Stimulated activated CD4-positive, alpha-beta T cell treated with anti-CD3 and anti-CD28 coated beads, TNF-alpha, amount 100 ng/mL, for 48 hours (primary cell): ENCODE measurements at regions not wholly inside any gene's neighbourhood (a gene's known extent, or its start where the extent isn't known, plus 50 kb on each side); places are given as distances from the start of the nearest gene placed in this dataset.

Experiments used
- DNase-seq, 3 donors: peaks; one replicate each; pipeline ENCODE4 v3.0.0-alpha.2; 2020; ENCODE audit warnings: low read depth in 3 of 3

GRCh38 chr9:116039312-116039711, 114.3 kb upstream of the PAPPA start:
- DNase-seq: no peak

- DNase-seq: no peak
Observed at GRCh38 chr9:116039893-116040292, 113.7 kb upstream of the PAPPA start.

- DNase-seq: no peak
Observed at GRCh38 chr9:116042321-116042720, 111.3 kb upstream of the PAPPA start.

DNA sequence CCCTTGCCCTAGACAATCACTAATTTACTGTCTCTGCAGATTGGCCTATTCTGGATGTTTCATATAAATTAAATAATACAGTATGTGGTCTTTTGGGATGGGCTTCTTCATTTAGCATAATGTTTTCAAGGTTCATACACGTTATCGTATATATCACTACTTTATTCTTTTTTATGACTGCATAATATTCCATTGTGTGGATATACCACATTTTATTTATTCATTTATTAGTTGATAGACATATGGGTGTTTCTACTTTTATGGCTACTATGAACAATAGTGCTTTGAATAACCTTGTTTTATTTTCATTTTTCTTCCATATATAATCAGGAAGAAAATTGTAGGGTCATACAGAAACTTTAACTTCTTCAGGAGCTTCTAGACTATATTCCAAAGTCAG, 108.5 kb upstream of the PAPPA start:
- no peak for DNase-seq

- no peak for DNase-seq
Observed at GRCh38 chr9:116048081-116048480, 105.5 kb upstream of the PAPPA start.

GRCh38 chr9:116049456-116049855, 104.1 kb upstream of the PAPPA start:
- DNase-seq: no peak

DNA sequence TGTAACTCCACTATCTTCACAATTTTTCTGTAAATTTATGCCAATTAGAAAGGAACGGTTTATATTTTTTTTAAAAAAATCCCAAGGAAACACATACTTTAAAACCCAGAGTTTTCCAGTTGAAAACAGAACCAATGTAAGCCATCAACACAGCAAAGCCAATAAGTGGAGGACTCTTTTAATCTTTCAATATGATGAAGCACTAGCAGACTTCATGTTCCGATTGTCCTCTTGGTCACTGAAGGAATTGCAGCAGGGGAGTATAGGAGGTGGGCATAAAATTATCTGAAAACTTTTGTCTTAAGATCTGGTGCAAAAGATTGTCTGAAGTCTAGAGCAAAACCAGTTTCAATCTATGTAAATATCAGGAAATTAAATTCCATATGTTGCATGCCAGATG, 102.1 kb upstream of the PAPPA start:
- DNase-seq: no peak

- no peak for DNase-seq
Observed at GRCh38 chr9:116055536-116055935, 98.1 kb upstream of the PAPPA start.

DNA sequence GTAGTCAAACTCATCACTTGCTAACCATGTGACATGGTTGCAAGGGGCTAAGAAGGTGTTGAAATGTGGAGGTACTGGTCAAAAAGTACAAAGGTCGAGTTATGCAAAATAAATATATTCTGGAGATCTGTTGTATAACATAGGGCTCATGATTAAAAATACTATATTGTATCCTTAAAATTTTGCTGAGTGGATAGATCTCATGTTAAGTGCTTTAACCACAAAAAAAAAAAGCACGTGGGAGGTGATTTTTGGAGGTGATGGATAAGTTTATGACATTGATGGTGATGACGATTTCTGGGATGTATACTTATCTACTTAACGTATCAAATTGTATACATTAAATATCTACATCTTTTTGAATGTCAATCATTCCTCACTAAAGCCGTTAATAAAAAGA, 96.2 kb upstream of the PAPPA start:
- no peak for DNase-seq

DNA sequence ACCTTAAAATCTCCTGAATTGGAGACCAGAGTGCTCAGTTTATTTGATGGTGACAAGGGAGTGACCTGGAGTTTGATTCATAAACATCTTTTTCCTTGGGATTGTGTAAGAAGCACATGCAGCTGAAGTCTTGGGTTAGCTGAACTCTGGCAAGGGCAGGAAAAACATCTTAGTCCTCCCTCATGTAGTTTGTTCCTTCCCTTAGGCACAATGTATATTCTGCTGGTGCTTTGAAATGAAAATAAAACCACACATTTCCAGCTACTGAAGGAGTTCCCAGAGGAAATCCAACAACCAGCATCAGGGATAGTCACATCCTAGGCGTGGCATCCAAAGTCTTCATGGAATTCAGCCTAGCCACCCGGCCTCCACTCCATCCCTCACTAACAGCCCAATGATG, 95.2 kb upstream of the PAPPA start:
- DNase-seq: no peak

DNA sequence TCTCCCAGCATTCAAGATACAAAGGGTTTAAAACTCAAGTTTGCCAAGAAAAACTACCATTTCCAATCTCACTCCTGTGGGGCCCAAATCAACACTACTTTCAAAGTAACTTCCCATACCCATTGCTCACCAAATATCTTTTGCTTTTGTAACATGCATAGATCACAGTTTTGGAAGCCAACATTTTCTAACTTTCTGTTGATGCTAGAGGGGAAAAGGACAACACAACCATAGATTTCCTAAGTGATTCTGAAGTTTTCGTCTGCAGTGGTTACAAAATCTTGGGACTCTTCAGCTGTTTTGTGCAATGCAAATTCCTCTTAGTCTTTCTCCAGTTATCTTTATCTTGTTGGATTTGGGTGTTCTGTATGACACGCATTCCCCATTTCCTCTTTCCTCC, 94.1 kb upstream of the PAPPA start:
- DNase-seq: no peak

DNA sequence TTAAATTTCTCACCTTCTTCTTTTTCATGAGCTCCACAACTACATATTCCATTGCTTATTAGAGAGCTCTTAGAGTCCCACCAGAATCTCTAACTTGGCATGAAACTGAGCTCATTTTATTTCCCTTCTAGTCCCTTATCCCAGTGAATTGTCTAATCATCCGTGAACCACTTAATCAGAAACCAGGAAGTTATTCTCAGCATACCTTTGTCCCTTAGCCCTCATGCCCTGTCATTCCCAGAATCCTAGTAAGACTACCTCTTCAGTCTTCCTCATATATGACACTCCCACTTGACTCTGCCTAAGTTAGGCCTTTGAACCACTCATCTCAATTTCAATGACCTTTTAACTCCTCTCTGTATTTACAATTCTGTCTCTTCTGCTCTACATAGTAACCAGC, 93.0 kb upstream of the PAPPA start:
- DNase-seq: no peak

- no peak for DNase-seq
Observed at GRCh38 chr9:116061546-116062205, 91.9 kb upstream of the PAPPA start.

DNA sequence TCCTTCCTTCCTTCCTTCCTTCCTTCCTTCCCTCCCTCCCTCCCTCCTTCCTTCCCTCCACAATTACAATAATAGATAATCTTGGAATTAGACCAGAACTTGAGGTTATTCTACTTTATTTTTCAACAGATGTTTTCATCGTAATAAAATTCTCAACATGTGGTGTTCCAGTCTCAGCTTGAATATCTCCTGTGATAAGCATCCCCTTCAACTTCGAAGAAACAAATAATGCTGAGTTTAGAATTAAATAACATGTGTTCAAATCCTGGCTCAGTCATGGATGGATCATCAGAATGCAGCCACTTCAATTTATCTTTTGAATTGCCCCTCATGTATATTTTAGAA, 91.4 kb upstream of the PAPPA start:
- DNase-seq: no peak

DNA sequence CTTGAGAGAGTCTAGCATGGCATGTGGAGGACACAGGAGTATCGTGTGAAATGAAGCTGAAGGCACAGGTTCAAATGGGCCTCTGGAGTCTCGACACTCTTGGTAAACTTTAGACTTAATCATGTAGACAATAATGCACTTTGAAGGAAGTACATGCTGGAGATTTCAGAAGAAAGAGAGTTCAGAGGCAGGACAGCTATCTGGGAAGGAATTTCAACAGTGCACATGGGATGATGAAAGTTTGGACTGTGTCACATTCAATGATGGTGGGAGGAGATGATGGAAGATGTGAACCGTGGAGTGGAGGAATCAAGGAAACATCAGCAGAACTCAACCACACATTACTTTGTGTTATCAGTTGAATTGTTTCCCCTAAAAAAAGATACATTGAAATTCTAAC, 88.6 kb upstream of the PAPPA start:
- no peak for DNase-seq

GRCh38 chr9:116066221-116066620, 87.4 kb upstream of the PAPPA start:
- no peak for DNase-seq

GRCh38 chr9:116067566-116067965, 86.0 kb upstream of the PAPPA start:
- no peak for DNase-seq

DNA sequence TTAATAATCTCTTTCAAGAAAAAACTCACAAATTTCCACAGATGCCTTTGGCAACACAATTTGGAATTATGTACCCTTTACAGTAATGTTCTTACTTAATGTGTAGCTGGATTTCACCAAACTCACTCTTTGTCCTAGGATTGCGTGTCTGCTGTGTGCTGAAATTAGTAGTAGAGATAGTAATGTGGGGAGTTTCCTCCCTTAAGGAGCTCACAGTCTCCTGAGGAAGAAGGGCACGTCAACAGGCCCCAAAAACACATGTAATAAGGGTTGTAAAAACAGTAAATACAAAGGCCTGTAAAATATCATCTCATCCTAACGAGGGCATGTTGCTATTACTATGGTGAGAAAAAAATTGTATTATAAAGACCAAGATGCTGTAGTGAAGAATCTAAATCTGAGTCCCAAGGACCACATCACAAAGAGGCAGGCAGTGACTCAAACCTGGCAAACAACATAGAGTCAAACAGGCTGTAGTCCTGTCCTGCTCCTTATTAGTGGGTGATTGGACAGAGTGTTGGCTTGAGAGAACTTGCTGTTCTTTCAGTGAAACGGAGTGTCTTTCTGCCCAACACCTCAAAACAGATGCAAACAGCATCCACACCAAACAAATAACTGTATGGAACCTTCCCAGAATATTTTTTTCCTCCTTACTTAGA, 83.2 kb upstream of the PAPPA start:
- DNase-seq: no peak

GRCh38 chr9:116072046-116072445, 81.5 kb upstream of the PAPPA start:
- no peak for DNase-seq

DNA sequence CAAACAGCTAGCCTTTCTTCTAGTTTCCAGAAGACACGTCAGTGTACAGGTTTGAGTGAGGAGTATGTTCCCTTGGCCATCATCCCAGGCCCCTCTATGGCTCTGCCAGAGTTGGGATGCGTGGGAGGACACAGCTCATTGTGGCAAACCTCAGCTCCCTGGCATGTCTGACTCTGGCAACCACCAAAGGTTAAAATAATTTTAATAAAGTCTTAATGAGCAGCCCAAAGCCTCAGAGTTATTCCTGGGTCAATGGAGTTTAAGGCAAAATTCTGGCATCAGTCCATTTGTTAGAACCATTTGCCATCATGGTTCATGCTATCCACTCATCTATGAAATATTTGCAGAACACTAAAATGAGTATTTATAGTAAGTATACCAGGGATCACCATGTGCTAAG, 79.8 kb upstream of the PAPPA start:
- no peak for DNase-seq

DNA sequence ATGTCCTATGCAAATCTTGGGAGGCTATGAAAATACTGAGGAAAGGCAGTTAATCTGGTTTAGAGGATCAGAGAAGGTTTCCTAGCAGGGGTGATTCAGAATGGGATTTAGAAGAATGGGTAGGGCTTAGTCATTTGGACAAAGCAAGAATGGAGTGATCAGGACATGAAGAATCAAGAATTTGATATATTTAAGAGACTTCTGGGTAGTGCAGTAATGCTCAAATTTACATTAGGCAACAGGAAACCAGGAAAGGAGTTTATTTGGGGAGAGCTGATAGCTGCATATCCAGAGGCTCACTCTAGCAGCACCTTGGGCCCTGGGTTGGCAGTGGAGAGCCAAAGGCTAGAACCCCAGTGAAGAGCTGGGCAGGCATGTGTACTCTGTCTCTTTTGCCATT, 78.9 kb upstream of the PAPPA start:
- DNase-seq: no peak

- DNase-seq: no peak
Observed at GRCh38 chr9:116075191-116075590, 78.4 kb upstream of the PAPPA start.

- no peak for DNase-seq
Observed at GRCh38 chr9:116078640-116079039, 75.0 kb upstream of the PAPPA start.

GRCh38 chr9:116080561-116080960, 73.0 kb upstream of the PAPPA start:
- no peak for DNase-seq
